Panc1 (cell line): ENCODE measurements at regions not wholly inside any gene's neighbourhood (a gene's known extent, or its start where the extent isn't known, plus 50 kb on each side); places are given as distances from the start of the nearest gene placed in this dataset.

Experiments used
- ATAC-seq: fragments of 200-7000 bp; cut with Tn5 transposase; 2 replicates; pipeline ENCODE4 v1.9.1; 2020; ENCODE audit warnings: mild to moderate bottlenecking, moderate library complexity
- BruUV-seq: library from RNA; stranded (reverse); fragments of 400-500 nt; replicated peaks from 2 replicates; lab custom pipeline; 2021; lab: Mats Ljungman, UMichigan
- CTCF ChIA-PET: fragments of 300-600 bp; sonication (Branson Sonifier 250); formaldehyde crosslinking; loops from one replicate; lab custom pipeline; 2022; ENCODE audit warnings: antibody characterized with exemption; lab: Charles Lee
- POLR2A ChIA-PET: fragments of 300-600 bp; sonication (Branson Sonifier 250); formaldehyde crosslinking; loops from one replicate; lab custom pipeline; 2022; ENCODE audit warnings: antibody characterized with exemption; lab: Charles Lee
- DNase-seq: peaks from one replicate; pipeline ENCODE4 v3.0.0-alpha.2; 2010; ENCODE audit warnings: low read depth, low spot score
- H3K27ac ChIP-seq: 2 replicates; pipeline ENCODE4 v1.5.1; 2011; ENCODE audit warnings: mild to moderate bottlenecking, low read length, inconsistent platforms
- H3K27me3 ChIP-seq: fragments of 200-500 bp; sonication (Bioruptor generic); 2 replicates; pipeline ENCODE4 v1.6.0; 2014; ENCODE audit warnings: low read length, inconsistent platforms; ENCODE audit not compliant: control insufficient read depth, insufficient read depth
- H3K36me3 ChIP-seq: fragments of 200-500 bp; sonication (Bioruptor generic); 2 replicates; pipeline ENCODE4 v1.5.1; 2014; ENCODE audit warnings: inconsistent platforms, mild to moderate bottlenecking, low read length, moderate library complexity; ENCODE audit not compliant: control insufficient read depth, insufficient read depth
- H3K4me1 ChIP-seq: 2 replicates; pipeline ENCODE4 v1.5.1; 2011; ENCODE audit warnings: inconsistent platforms, mild to moderate bottlenecking, low read length, moderate library complexity; ENCODE audit not compliant: control insufficient read depth, insufficient read depth
- H3K4me3 ChIP-seq, 2 experiments: 2 replicates each; pipeline ENCODE4 v1.5.1; 2011 to 2012; ENCODE audit warnings: low read depth in 2 of 2, low read length in 2 of 2, mild to moderate bottlenecking in 2 of 2, inconsistent platforms in 1 of 2, moderate library complexity in 1 of 2
- H3K9me3 ChIP-seq: fragments of 200-500 bp; sonication (Bioruptor generic); 2 replicates; pipeline ENCODE4 v1.5.1; 2014; ENCODE audit warnings: low read depth, mild to moderate bottlenecking, inconsistent platforms, low read length, moderate library complexity; ENCODE audit not compliant: control insufficient read depth, insufficient read depth
- CTCF ChIP-seq: fragments of 450-650 bp; IDR thresholded peaks from 2 replicates; pipeline ENCODE4 v1.5.1; 2017; ENCODE audit warnings: mild to moderate bottlenecking
- POLR2AphosphoS5 ChIP-seq: IDR thresholded peaks from 2 replicates; pipeline ENCODE4 v1.6.1; 2012; ENCODE audit warnings: mild to moderate bottlenecking, low read depth, low read length, moderate library complexity
- REST ChIP-seq, 2 experiments: IDR thresholded peaks; 2 replicates each; pipeline ENCODE4 v1.6.1; 2011 to 2012; ENCODE audit warnings: low read depth in 2 of 2, control low read depth in 1 of 2, low read length in 1 of 2, mild to moderate bottlenecking in 1 of 2, moderate library complexity in 1 of 2; ENCODE audit not compliant: insufficient read depth in 1 of 2
- SIN3A ChIP-seq: IDR thresholded peaks from 2 replicates; pipeline ENCODE4 v1.6.1; 2012; ENCODE audit warnings: low read depth, mild to moderate bottlenecking, low read length, moderate library complexity, borderline replicate concordance; ENCODE audit not compliant: insufficient read depth
- TCF7L2 ChIP-seq: IDR thresholded peaks from 2 replicates; pipeline ENCODE4 v1.6.1; 2011; ENCODE audit warnings: mild to moderate bottlenecking, low read depth, low read length, inconsistent platforms
- in situ Hi-C: cut with HindIII; loops from 2 replicates; pipeline ENCODE4 v1.10.0; 2016; ENCODE audit warnings: low sequenced_read_pairs, low pct_unique_long_range_greater_than_20kb
- intact Hi-C: fragments of 100-400 bp; cut with micrococcal nuclease; formaldehyde crosslinking; loops from one replicate; pipeline ENCODE4 v1.10.0; 2022; ENCODE audit not compliant: unreplicated experiment

DNA sequence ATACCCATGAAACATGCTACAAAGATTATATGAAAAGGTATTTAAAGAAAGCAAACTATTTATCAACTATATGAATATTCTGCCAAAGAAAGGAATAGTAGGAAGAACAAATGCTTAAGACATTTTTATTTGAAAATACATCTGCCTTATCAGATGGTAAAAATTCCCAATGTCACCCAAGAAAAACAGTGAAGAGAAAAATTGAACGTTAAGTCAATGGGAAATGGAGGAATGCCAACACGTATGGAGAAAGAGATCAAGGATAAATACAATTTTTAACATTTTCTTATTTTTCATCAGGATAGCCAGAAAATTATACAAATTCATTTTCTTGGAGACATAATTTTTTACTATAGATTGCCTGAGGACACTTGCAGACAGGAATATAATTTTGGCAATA is 394.2 kb downstream of the ZEB2 start:
- ChIA-PET POLR2A (no interaction called here), CTCF (no interaction called here)

GRCh38 chr2:144124882-144125281 is 395.0 kb downstream of the ZEB2 start:
- no TSS peak for BruUV-seq
- in situ Hi-C loops: no loop called here
- no peak overlapping the region for H3K27ac ChIP-seq
- no peak for TF ChIP-seq TCF7L2
- no peak overlapping the region for H3K4me3 ChIP-seq
- no peaks in the 10 kb centered on the region for H3K36me3 ChIP-seq
- no peaks in the 10 kb centered on the region for H3K4me1 ChIP-seq
- ChIA-PET POLR2A (no interaction called here), CTCF (no interaction called here)
- H3K27me3 ChIP-seq: no peaks in the 10 kb centered on the region
- DNase-seq (no peak), ATAC-seq (no peak)
- intact Hi-C loops: no loop called here
- no peaks in the 10 kb centered on the region for H3K9me3 ChIP-seq

More for the DNA sequence above, 394.2 kb downstream of the ZEB2 start:
- no peak for ATAC-seq
- H3K27ac ChIP-seq: no peak overlapping the region
- no peaks in the 10 kb centered on the region for H3K27me3 ChIP-seq
- no peaks in the 10 kb centered on the region for H3K36me3 ChIP-seq
- DNase-seq: no peak
- H3K9me3 ChIP-seq: no peaks in the 10 kb centered on the region
- TF ChIP-seq CTCF (no peak), SIN3A (no peak), REST (IDR thresholded peaks at IDR 0.05; ENCODE audit: insufficient read depth in 1 of 2, low read depth in 2 of 2, low read length in 1 of 2) (no peak), TCF7L2 (no peak)
- no peak overlapping the region for H3K4me3 ChIP-seq
- intact Hi-C loops: no loop called here
- no TSS peak for BruUV-seq
- in situ Hi-C loops: no loop called here
- H3K4me1 ChIP-seq: no peaks in the 10 kb centered on the region

DNA sequence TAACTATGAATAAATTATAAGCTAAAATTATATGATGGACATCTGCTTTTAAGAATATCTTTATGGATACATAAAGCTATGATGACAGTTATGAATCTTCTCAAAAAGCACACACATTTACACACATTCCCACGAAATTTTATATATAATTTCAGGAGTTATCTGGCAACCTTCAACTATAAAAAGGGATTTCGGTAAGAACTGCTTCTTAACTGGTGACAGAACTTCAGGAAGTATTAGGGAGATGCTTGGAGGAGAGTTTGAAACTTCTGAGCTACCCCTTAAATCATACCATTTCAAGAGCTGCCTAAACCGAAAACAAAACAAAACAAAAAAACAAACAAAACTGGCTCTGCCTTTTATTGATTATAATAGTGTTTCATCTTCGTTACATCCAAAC is 399.4 kb downstream of the ZEB2 start:
- ChIA-PET CTCF (no interaction called here), POLR2A (no interaction called here)

More for the DNA sequence above, 399.4 kb downstream of the ZEB2 start:
- DNase-seq (no peak), ATAC-seq (no peak)
- no TSS peak for BruUV-seq
- in situ Hi-C loops: no loop called here
- Histone ChIP-seq H3K27me3 (no peaks in the 10 kb centered on the region), H3K27ac (no peak overlapping the region), H3K36me3 (no peaks in the 10 kb centered on the region), H3K4me1 (no peaks in the 10 kb centered on the region), H3K4me3 (no peak overlapping the region), H3K9me3 (no peaks in the 10 kb centered on the region)
- intact Hi-C loops: no loop called here
- TF ChIP-seq TCF7L2 (no peak), CTCF (no peak), REST (IDR thresholded peaks at IDR 0.05; ENCODE audit: insufficient read depth in 1 of 2, low read depth in 2 of 2, low read length in 1 of 2) (no peak), POLR2AphosphoS5 (no peak), SIN3A (no peak)
